ENCODE measurements at regions not wholly inside any gene's neighbourhood (a gene's known extent, or its start where the extent isn't known, plus 50 kb on each side); places are given as distances from the start of the nearest gene placed in this dataset.

GRCh38 chr13:38024431-38024830 is 154.9 kb upstream of the TRPC4 start:
- WGBS, 2 donors, result 32 to 42% methylated on average over 2 of the region's 2 CpGs
- Histone ChIP-seq H3K9me3 (peaks cover 0 to 4% (median 0%) of the 10 kb centered on the region in 4 donors), H3K27me3 (no peaks in the 10 kb centered on the region), H3K4me1 (no peaks in the 10 kb centered on the region), H3K27ac (no peak overlapping the region), H3K36me3 (no peaks in the 10 kb centered on the region), H3K4me3 (no peak overlapping the region)
- no peak for FAIRE-seq
- DNase-seq, result no peak
- intact Hi-C loops (cut with DNase I), result no loop called here
- TF ChIP-seq CTCF (IDR thresholded peaks at IDR 0.05), result no peak
- no peak for ATAC-seq

- Histone ChIP-seq H3K27ac (no peak overlapping the region), H3K4me1 (no peaks in the 10 kb centered on the region), H3K4me3 (no peak overlapping the region), H3K27me3 (no peaks in the 10 kb centered on the region), H3K36me3 (no peaks in the 10 kb centered on the region), H3K9me3 (peaks cover 0 to 4% (median 0%) of the 10 kb centered on the region in 4 donors)
- WGBS, 2 donors, result 55 to 73% methylated on average over 2 of the region's 2 CpGs
- intact Hi-C loops (cut with DNase I), result no loop called here
- TF ChIP-seq CTCF (IDR thresholded peaks at IDR 0.05), result no peak
- DNase-seq (no peak), ATAC-seq (no peak), FAIRE-seq (no peak)
Observed at GRCh38 chr13:38017320-38017719, 147.7 kb upstream of the TRPC4 start.

- DNase-seq (no peak), ATAC-seq (no peak), FAIRE-seq (no peak)
- intact Hi-C loops (cut with DNase I), result no loop called here
- H3K27ac ChIP-seq, result no peak overlapping the region
- no peak for TF ChIP-seq CTCF (IDR thresholded peaks at IDR 0.05)
- 75 to 86% methylated on average over 1 of the region's 1 CpG for WGBS, 2 donors
- H3K4me1 ChIP-seq, result no peaks in the 10 kb centered on the region
- H3K36me3 ChIP-seq, result no peaks in the 10 kb centered on the region
- H3K27me3 ChIP-seq, result no peaks in the 10 kb centered on the region
- no peaks in the 10 kb centered on the region for H3K9me3 ChIP-seq
- no peak overlapping the region for H3K4me3 ChIP-seq
Observed at GRCh38 chr13:38013676-38014075, 144.1 kb upstream of the TRPC4 start.

- DNase-seq, result no peak
- TF ChIP-seq CTCF (IDR thresholded peaks at IDR 0.05), result no peak
- FAIRE-seq, result no peak
- no peaks in the 10 kb centered on the region for H3K27me3 ChIP-seq
- 80 to 97% methylated on average over 4 of the region's 4 CpGs for whole genome bisulfite sequencing, 2 donors
- H3K9me3 ChIP-seq, result no peaks in the 10 kb centered on the region
- intact Hi-C loops (cut with DNase I), result no loop called here
- ATAC-seq, result no peak
- no peak overlapping the region for H3K27ac ChIP-seq
- H3K4me1 ChIP-seq, result peaks cover 0 to 8% (median 0%) of the 10 kb centered on the region in 3 donors
- H3K4me3 ChIP-seq, result no peak overlapping the region
- no peaks in the 10 kb centered on the region for H3K36me3 ChIP-seq
Observed at GRCh38 chr13:38012096-38012495, 142.5 kb upstream of the TRPC4 start.

- WGBS, 2 donors, result 13 to 16% methylated on average over 3 of the region's 3 CpGs
- ATAC-seq, result no peak
- Histone ChIP-seq H3K4me3 (no peak overlapping the region), H3K4me1 (peaks cover 0 to 8% (median 0%) of the 10 kb centered on the region in 3 donors), H3K9me3 (no peaks in the 10 kb centered on the region), H3K27me3 (no peaks in the 10 kb centered on the region), H3K27ac (no peak overlapping the region), H3K36me3 (no peaks in the 10 kb centered on the region)
- no peak for TF ChIP-seq CTCF (IDR thresholded peaks at IDR 0.05)
- intact Hi-C loops (cut with DNase I), result no loop called here
- FAIRE-seq, result no peak
- peak in 1 of 6 donors; percentile 9 for DNase-seq
Observed at GRCh38 chr13:38008636-38009035, 139.1 kb upstream of the TRPC4 start.
